GM18505 (cell line): ENCODE measurements at regions not wholly inside any gene's neighbourhood (a gene's known extent, or its start where the extent isn't known, plus 50 kb on each side); places are given as distances from the start of the nearest gene placed in this dataset.

Experiments used
- ATAC-seq: cut with Tn5 transposase; IDR thresholded peaks from one replicate; pipeline ENCODE4 v1.9.1; 2021; ENCODE audit not compliant: unreplicated experiment
- POLR2A ChIP-seq: IDR thresholded peaks from 4 replicates; pipeline ENCODE4 v1.6.1; 2011; ENCODE audit warnings: borderline replicate concordance; ENCODE audit not compliant: insufficient read depth, insufficient read length; ENCODE audit errors: extremely low read depth

DNA sequence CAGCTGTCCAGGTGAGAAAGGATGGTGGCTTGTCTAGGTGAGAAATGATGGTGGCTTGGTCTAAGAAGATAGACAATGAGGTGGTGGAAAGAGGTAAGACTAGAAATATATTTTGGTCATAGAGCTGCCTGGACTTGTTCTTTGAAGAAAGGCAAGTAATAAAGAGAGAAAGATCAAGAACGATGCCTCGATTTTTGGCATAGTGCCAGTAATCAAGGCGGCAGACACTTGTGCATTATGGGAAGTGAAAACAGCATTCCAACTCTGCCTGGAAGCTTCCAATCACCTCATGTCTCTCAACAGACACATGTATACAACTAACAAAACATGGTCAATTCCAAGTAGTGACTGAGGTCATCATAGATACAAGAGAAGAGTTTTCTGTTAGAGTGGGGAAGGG, 423.8 kb upstream of the NRP1 start:
- ATAC-seq = no peak
- TF ChIP-seq POLR2A = no peak

DNA sequence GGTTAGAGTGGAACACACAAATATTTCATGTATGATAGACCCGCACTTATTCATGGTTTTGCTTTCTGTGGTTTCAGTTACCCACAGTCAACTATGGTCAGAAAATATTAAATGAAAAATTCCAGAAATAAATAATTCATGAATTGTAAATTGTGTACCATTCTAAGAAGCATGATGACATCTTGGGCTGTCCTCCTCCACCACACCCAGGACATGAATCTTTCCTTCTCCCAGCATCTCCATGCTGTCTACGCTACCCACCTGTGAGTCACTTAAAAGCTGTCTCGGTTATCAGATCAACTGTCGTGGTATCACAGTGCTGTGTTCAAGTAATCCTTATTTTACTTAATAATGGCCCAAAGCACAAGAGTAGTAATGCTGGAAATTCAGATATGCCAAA, 419.6 kb upstream of the NRP1 start:
- no peak for TF ChIP-seq POLR2A
- no peak for ATAC-seq

- no peak for ATAC-seq
- no peak for TF ChIP-seq POLR2A
Observed at GRCh38 chr10:33753389-33753788, 418.9 kb upstream of the NRP1 start.

GRCh38 chr10:33749790-33750189, 415.3 kb upstream of the NRP1 start:
- TF ChIP-seq POLR2A = no peak
- no peak for ATAC-seq

GRCh38 chr10:33749067-33749735, 414.7 kb upstream of the NRP1 start:
- TF ChIP-seq POLR2A = no peak
- ATAC-seq = no peak

- no peak for TF ChIP-seq POLR2A
- ATAC-seq = no peak
Observed at GRCh38 chr10:33746836-33747268, 412.4 kb upstream of the NRP1 start.

- no peak for ATAC-seq
- TF ChIP-seq POLR2A = no peak
Observed at GRCh38 chr10:33746186-33746585, 411.7 kb upstream of the NRP1 start.

GRCh38 chr10:33743429-33743857, 409.0 kb upstream of the NRP1 start:
- TF ChIP-seq POLR2A = no peak
- ATAC-seq = no peak

DNA sequence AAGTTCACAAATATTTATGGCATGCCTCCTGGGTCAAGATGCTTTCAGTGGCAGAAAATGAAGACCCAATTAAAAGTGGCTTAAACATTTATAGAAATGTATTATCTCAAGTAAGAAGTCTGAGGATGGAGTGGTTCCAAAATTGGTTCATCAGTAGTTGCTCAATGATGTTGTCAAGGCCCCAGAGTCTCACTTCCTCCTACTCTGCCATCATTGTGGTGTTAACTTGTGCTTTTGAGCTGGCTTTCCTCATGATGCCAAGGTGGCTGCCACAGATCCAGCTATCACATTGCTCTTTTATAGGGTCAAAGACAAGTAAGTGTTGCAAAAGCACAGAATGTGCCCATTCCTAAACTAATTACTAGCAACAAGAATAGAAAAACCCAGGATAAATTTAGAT, 404.6 kb upstream of the NRP1 start:
- no peak for TF ChIP-seq POLR2A
- no peak for ATAC-seq

- no peak for TF ChIP-seq POLR2A
- ATAC-seq = no peak
Observed at GRCh38 chr10:33735464-33735923, 401.0 kb upstream of the NRP1 start.

DNA sequence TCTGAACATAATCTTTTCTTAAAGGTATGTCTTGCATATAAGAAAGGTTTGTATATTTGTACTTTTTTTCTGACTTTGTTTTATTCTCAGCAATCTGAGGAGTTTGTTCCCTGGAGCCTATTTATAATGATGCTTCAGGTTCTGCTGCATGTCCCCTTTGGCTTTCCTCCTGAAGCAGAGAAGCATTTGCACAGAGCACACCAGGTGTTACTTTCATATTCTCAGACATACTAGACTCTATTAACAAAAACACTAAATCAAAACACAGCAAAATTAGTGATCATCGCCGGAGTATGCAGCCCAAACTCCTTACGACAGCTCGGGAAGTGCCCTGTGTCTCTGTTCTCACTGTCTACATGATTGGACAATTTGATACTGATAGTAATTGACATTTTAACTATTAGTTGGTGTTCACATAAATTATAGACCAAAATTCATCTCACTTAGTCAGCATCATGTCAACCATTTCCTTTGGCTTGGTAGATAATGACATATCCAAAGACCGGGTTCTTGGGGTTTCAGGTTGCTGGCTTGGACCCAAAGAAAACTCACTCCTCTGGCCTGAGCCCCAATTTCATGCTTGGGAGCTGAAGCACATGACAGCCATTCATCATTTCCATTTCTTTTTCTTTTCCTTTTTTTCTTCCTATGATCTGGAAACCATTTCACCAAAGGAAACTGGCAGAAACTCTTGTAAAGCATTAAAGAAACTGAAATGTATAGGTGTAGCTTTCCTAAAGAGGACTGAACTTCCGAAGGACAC, 400.1 kb upstream of the NRP1 start:
- no peak for TF ChIP-seq POLR2A
- no peak for ATAC-seq

DNA sequence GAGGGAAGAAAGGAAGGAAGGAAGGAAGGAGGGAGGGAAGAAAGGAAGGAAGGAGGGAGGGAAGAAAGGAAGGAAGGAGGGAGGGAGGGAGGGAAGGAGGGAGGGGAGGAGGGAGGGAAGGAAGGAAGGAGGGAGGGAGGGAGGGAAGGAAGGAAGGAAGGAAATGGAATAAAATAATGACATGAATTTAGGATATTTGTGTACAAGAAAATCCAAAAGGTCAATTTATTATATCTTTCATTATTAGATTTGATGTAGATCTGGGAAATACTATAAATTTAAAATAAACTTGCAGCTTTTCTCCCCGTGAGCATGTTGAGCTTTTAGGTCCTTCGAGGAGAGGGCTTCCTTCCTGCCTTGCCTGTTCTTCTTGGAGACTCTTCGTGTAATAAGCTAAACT, 398.6 kb upstream of the NRP1 start:
- TF ChIP-seq POLR2A = no peak
- no peak for ATAC-seq

DNA sequence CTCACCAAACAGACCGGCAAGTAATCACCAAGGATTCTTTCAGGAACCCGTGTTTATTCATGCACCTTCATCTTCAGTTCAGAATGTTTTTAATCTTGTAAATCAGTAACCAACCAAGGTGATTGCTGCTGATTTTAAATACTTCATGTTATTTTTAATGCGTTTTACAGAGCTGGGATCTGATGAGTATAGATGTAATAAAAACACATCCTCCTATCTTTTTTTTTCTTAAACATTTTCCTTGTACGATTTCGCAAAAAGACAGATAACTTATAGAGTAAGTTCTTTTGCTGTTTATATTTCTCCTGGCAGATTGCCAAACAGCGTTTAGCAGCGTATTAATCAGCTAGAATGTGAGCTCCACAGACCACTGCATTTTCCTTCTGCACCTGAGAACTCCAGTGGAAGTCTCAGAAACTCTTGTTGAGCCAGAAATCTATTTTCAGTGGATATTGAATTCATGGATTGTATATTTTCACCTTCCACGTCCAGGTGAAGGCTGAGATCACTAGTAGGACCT, 397.8 kb upstream of the NRP1 start:
- ATAC-seq = no peak
- TF ChIP-seq POLR2A = no peak

- ATAC-seq = no peak
- no peak for TF ChIP-seq POLR2A
Observed at GRCh38 chr10:33731322-33731721, 396.9 kb upstream of the NRP1 start.

DNA sequence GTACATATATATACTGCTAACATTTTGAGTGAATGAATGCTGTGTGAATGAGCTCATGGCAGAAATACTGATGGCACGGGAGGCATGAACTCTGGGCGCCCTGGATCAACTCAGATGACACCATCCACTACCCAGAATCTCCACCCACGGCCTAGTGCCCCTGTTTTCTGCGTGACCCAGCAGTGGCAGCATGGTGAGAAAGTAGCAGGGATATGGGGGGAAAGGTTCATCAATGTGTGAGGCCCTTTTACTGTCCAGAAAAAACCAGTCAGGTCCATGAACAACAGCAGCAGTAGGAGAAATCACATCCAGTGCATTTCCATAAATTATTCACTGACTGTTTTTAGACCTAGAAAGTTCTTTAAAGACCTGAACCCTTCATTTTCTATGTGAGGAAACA, 391.0 kb upstream of the NRP1 start:
- ATAC-seq = no peak
- no peak for TF ChIP-seq POLR2A

- ATAC-seq = no peak
- no peak for TF ChIP-seq POLR2A
Observed at GRCh38 chr10:33723181-33723580, 388.7 kb upstream of the NRP1 start.
